Astrocyte (in vitro differentiated cells and primary cell): ENCODE measurements at regions not wholly inside any gene's neighbourhood (a gene's known extent, or its start where the extent isn't known, plus 50 kb on each side); places are given as distances from the start of the nearest gene placed in this dataset.

Experiments
- CTCF ChIP-seq: IDR thresholded peaks from 2 replicates; pipeline ENCODE4 v1.5.1; 2011; ENCODE audit warnings: low read depth, mild to moderate bottlenecking, inconsistent platforms, low read length, moderate library complexity; ENCODE audit not compliant: insufficient read depth
- EZH2 ChIP-seq: IDR thresholded peaks from 2 replicates; pipeline ENCODE4 v1.6.1; 2012; ENCODE audit warnings: mild to moderate bottlenecking, low read length, inconsistent platforms; ENCODE audit not compliant: insufficient read depth

GRCh38 chr16:54817432-54817831 lies 113.2 kb upstream of the IRX5 start:
- TF ChIP-seq CTCF (no peak), EZH2 (no peak)
